PC-9 (cell line): ENCODE measurements at regions not wholly inside any gene's neighbourhood (a gene's known extent, or its start where the extent isn't known, plus 50 kb on each side); places are given as distances from the start of the nearest gene placed in this dataset.
A peak's percentile ranks its signal among the peaks of the same experiment; 100 is the strongest.

ENCODE experiments used
- BruUV-seq: library from RNA; stranded (reverse); fragments of 400-500 nt; replicated peaks from 2 replicates; lab custom pipeline; 2021; lab: Mats Ljungman, UMichigan
- CTCF ChIA-PET: fragments of 300-600 bp; sonication (Branson Sonifier 250); formaldehyde crosslinking; loops from one replicate; lab custom pipeline; 2022; ENCODE audit warnings: antibody characterized with exemption; lab: Charles Lee
- POLR2A ChIA-PET: fragments of 300-600 bp; sonication (Branson Sonifier 250); formaldehyde crosslinking; loops from one replicate; lab custom pipeline; 2022; ENCODE audit warnings: antibody characterized with exemption; ENCODE audit not compliant: unreplicated experiment; lab: Charles Lee
- DNase-seq, 2 experiments: peaks; one replicate each; pipeline versions ENCODE4 v3.0.0 to v3.0.0-alpha.2; 2015 to 2022; ENCODE audit warnings: mixed read lengths in 1 of 2
- H2AFZ ChIP-seq: fragments of 200-600 bp; sonication (generic); 2 replicates; pipeline ENCODE4 v1.8.1; 2017; ENCODE audit warnings: antibody characterized with exemption
- H3F3A ChIP-seq: fragments of 200-600 bp; sonication (generic); 2 replicates; pipeline ENCODE4 v1.8.1; 2017; ENCODE audit warnings: antibody characterized with exemption, mild to moderate bottlenecking, low read depth; ENCODE audit not compliant: insufficient read depth
- H3K27ac ChIP-seq: fragments of 200-600 bp; sonication (generic); 2 replicates; pipeline ENCODE4 v1.6.1; 2016; ENCODE audit warnings: mixed run types
- H3K27me3 ChIP-seq: fragments of 200-600 bp; sonication (generic); 2 replicates; pipeline ENCODE4 v1.6.1; 2016; ENCODE audit warnings: low read depth, mixed run types; ENCODE audit not compliant: insufficient read depth
- H3K36me3 ChIP-seq: fragments of 200-600 bp; sonication (generic); 2 replicates; pipeline ENCODE4 v1.6.1; 2016; ENCODE audit warnings: low read depth, mixed run types
- H3K4me1 ChIP-seq: fragments of 200-600 bp; sonication (generic); replicated peaks from 2 replicates; pipeline ENCODE4 v1.6.1; 2016; ENCODE audit warnings: mixed run types; ENCODE audit not compliant: insufficient read depth
- H3K4me2 ChIP-seq: fragments of 200-600 bp; sonication (generic); 2 replicates; pipeline ENCODE4 v1.6.1; 2017; ENCODE audit warnings: mixed run types
- H3K4me3 ChIP-seq: fragments of 200-600 bp; sonication (generic); 2 replicates; pipeline ENCODE4 v1.6.1; 2016; ENCODE audit warnings: mixed run types
- H3K79me2 ChIP-seq: fragments of 200-600 bp; sonication (generic); 2 replicates; pipeline ENCODE4 v1.6.1; 2017; ENCODE audit warnings: low read depth, mixed run types
- H3K9me2 ChIP-seq: fragments of 200-600 bp; sonication (generic); 2 replicates; pipeline ENCODE4 v1.8.1; 2017; ENCODE audit warnings: mild to moderate bottlenecking; ENCODE audit not compliant: insufficient read depth
- H3K9me3 ChIP-seq: fragments of 200-600 bp; sonication (generic); 2 replicates; pipeline ENCODE4 v1.8.1; 2016; ENCODE audit warnings: low read depth; ENCODE audit not compliant: insufficient read depth
- H4K20me1 ChIP-seq: fragments of 200-600 bp; sonication (generic); 2 replicates; pipeline ENCODE4 v1.8.1; 2017; ENCODE audit not compliant: insufficient read depth
- CTCF ChIP-seq: fragments of 200-600 bp; sonication (generic); conservative IDR thresholded peaks from 2 replicates; pipeline ENCODE4 v1.6.1; 2017; ENCODE audit warnings: mixed run types, antibody characterized with exemption, mild to moderate bottlenecking, moderate library complexity
- EZH2 ChIP-seq: fragments of 200-600 bp; sonication (generic); IDR thresholded peaks from 2 replicates; pipeline ENCODE4 v1.8.0; 2017; ENCODE audit warnings: antibody characterized with exemption, low read depth
- intact Hi-C: fragments of 100-400 bp; cut with micrococcal nuclease; formaldehyde crosslinking; loops from one replicate; pipeline ENCODE4 v1.10.0; 2022; ENCODE audit not compliant: unreplicated experiment

- Histone ChIP-seq H3K36me3 (no peaks in the 10 kb centered on the region), H3K4me1 (no peaks in the 10 kb centered on the region), H2AFZ (0 out of 2 replicates have a peak overlapping the region, but pooled peaks have one; percentile 50), H3K27me3 (no peaks in the 10 kb centered on the region), H4K20me1 (no peaks in the 10 kb centered on the region), H3K9me3 (no peaks in the 10 kb centered on the region), H3K4me3 (no peak overlapping the region), H3K79me2 (no peaks in the 10 kb centered on the region), H3K27ac (no peak overlapping the region), H3K9me2 (no peaks in the 10 kb centered on the region), H3F3A (no peaks in the 10 kb centered on the region), H3K4me2 (no peak overlapping the region; the same call in 1 of the 2 replicates)
- no peak for TF ChIP-seq EZH2
- no peak for TF ChIP-seq CTCF
- no TSS peak for BruUV-seq
- DNase-seq, result no peak
- CTCF ChIA-PET, result no interaction called here
- POLR2A ChIA-PET, result no interaction called here
- intact Hi-C loops, result no loop called here
These were observed 819.9 kb downstream of the OLFM4 start for GRCh38 chr13:53848366-53848961.

GRCh38 chr13:53854321-53854720 lies 825.7 kb downstream of the OLFM4 start:
- BruUV-seq, result no TSS peak
- no peak overlapping the region for H3K4me2 ChIP-seq
- H3K27me3 ChIP-seq, result no peaks in the 10 kb centered on the region
- H3F3A ChIP-seq, result no peaks in the 10 kb centered on the region
- no peaks in the 10 kb centered on the region for H3K9me2 ChIP-seq
- no peaks in the 10 kb centered on the region for H3K79me2 ChIP-seq
- DNase-seq, result no peak
- ChIA-PET POLR2A (no interaction called here), CTCF (no interaction called here)
- no peaks in the 10 kb centered on the region for H3K4me1 ChIP-seq
- intact Hi-C loops, result no loop called here
- H3K36me3 ChIP-seq, result no peaks in the 10 kb centered on the region
- TF ChIP-seq EZH2 (no peak), CTCF (no peak)
- no peaks in the 10 kb centered on the region; the same call in 1 of the 2 replicates for H4K20me1 ChIP-seq
- no peak overlapping the region for H3K27ac ChIP-seq
- H3K4me3 ChIP-seq, result no peak overlapping the region
- no peak overlapping the region for H2AFZ ChIP-seq
- no peaks in the 10 kb centered on the region for H3K9me3 ChIP-seq

- H2AFZ ChIP-seq, result no peak overlapping the region
- no peak overlapping the region for H3K4me2 ChIP-seq
- BruUV-seq, result no TSS peak
- intact Hi-C loops, result no loop called here
- H4K20me1 ChIP-seq, result no peaks in the 10 kb centered on the region; the same call in 1 of the 2 replicates
- DNase-seq, result no peak
- H3K9me2 ChIP-seq, result no peaks in the 10 kb centered on the region
- H3K27ac ChIP-seq, result no peak overlapping the region
- CTCF ChIA-PET, result no interaction called here
- POLR2A ChIA-PET, result no interaction called here
- no peaks in the 10 kb centered on the region for H3K4me1 ChIP-seq
- H3K36me3 ChIP-seq, result no peaks in the 10 kb centered on the region
- TF ChIP-seq CTCF, result no peak
- no peak for TF ChIP-seq EZH2
- no peak overlapping the region for H3K4me3 ChIP-seq
- H3K9me3 ChIP-seq, result no peaks in the 10 kb centered on the region
- H3K79me2 ChIP-seq, result no peaks in the 10 kb centered on the region
- no peaks in the 10 kb centered on the region for H3K27me3 ChIP-seq
- no peaks in the 10 kb centered on the region for H3F3A ChIP-seq
These were observed 828.1 kb downstream of the OLFM4 start for GRCh38 chr13:53856573-53857195.
